Keratinocyte (primary cell): ENCODE measurements at regions not wholly inside any gene's neighbourhood (a gene's known extent, or its start where the extent isn't known, plus 50 kb on each side); places are given as distances from the start of the nearest gene placed in this dataset.

Experiments
- EZH2 ChIP-seq: IDR thresholded peaks from one replicate; pipeline ENCODE4 v1.6.1; 2012; ENCODE audit warnings: inconsistent platforms, mild to moderate bottlenecking, low read length, moderate library complexity
- TF ChIP-seq, protein P1 (sequence below), 3 experiments: IDR thresholded peaks in 1 of 3; conservative IDR thresholded peaks in 1 of 3; optimal IDR thresholded peaks in 1 of 3; 2 replicates in 2 of 3; 3 replicates in 1 of 3; pipeline versions ENCODE3 to v1.5.1; 2011; ENCODE audit warnings: low read length in 3 of 3, mild to moderate bottlenecking in 3 of 3, moderate library complexity in 2 of 3, control low read depth in 1 of 3, inconsistent platforms in 1 of 3; ENCODE audit not compliant: insufficient read depth in 2 of 3; ENCODE audit errors: extremely low read depth in 1 of 3

DNA sequence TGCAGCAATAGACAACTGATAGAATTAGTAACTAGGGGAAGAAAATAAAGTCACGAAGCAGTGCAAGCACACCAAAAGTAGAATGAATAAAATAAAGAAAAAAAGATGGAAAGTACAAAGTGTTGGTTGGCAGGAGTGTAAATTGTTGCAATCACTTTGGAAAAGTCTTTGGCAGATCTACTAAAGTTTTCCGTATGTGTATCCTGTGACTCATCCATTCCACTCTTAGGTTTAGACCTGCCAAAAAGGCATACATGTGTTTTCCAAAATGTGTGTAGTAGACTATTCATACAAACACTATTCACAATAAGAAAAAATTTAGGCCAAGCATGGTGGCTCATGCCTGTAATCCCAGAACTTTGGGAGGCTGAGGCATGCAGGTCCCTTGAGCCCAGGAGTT, 282.1 kb upstream of the FSIP2 start:
- TF ChIP-seq, protein P1, sequence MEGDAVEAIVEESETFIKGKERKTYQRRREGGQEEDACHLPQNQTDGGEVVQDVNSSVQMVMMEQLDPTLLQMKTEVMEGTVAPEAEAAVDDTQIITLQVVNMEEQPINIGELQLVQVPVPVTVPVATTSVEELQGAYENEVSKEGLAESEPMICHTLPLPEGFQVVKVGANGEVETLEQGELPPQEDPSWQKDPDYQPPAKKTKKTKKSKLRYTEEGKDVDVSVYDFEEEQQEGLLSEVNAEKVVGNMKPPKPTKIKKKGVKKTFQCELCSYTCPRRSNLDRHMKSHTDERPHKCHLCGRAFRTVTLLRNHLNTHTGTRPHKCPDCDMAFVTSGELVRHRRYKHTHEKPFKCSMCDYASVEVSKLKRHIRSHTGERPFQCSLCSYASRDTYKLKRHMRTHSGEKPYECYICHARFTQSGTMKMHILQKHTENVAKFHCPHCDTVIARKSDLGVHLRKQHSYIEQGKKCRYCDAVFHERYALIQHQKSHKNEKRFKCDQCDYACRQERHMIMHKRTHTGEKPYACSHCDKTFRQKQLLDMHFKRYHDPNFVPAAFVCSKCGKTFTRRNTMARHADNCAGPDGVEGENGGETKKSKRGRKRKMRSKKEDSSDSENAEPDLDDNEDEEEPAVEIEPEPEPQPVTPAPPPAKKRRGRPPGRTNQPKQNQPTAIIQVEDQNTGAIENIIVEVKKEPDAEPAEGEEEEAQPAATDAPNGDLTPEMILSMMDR (optimal IDR thresholded peaks at IDR 0.05 in 1 of 3, IDR thresholded peaks at IDR 0.05 in 1 of 3, conservative IDR thresholded peaks at IDR 0.05 in 1 of 3; ENCODE audit: extremely low read depth in 1 of 3, insufficient read depth in 2 of 3, low read length in 3 of 3), result no peak
- no peak for TF ChIP-seq EZH2
